DND-41 (cell line): ENCODE measurements at regions not wholly inside any gene's neighbourhood (a gene's known extent, or its start where the extent isn't known, plus 50 kb on each side); places are given as distances from the start of the nearest gene placed in this dataset.

Experiments used
- ATAC-seq: fragments of 200-7000 bp; cut with Tn5 transposase; 3 replicates; pipeline ENCODE4 v1.9.1; 2021; ENCODE audit warnings: low read depth; ENCODE audit not compliant: insufficient read depth
- DNase-seq: peaks from one replicate; pipeline ENCODE4 v3.0.0-alpha.2; 2020
- H2AFZ ChIP-seq: 2 replicates; pipeline ENCODE4 v1.6.0; 2012; ENCODE audit warnings: low read depth, low read length
- H3K27ac ChIP-seq: 2 replicates; pipeline ENCODE4 v1.5.1; 2012; ENCODE audit warnings: low read length, inconsistent platforms
- H3K27me3 ChIP-seq: fragments of 200-600 bp; sonication (generic); 2 replicates; pipeline ENCODE4 v1.6.0; 2012; ENCODE audit warnings: low read length, mild to moderate bottlenecking, inconsistent platforms; ENCODE audit not compliant: insufficient read depth, poor library complexity
- H3K36me3 ChIP-seq: 2 replicates; pipeline ENCODE4 v1.5.1; 2012; ENCODE audit warnings: low read length, inconsistent platforms; ENCODE audit not compliant: insufficient read depth
- H3K4me1 ChIP-seq: 2 replicates; pipeline ENCODE4 v1.5.1; 2012; ENCODE audit warnings: mild to moderate bottlenecking, low read length; ENCODE audit not compliant: insufficient read depth
- H3K4me2 ChIP-seq: 2 replicates; pipeline ENCODE4 v1.6.0; 2012; ENCODE audit warnings: mild to moderate bottlenecking, moderate library complexity, low read length, inconsistent platforms; ENCODE audit not compliant: insufficient read depth
- H3K4me3 ChIP-seq, 2 experiments: fragments of 200-600 bp in 1 of 2; shearing (Covaris generic) in 1 of 2; 2 replicates each; pipeline ENCODE4 v1.5.1; 2012 to 2016; ENCODE audit warnings: inconsistent platforms in 2 of 2, low read length in 2 of 2, mild to moderate bottlenecking in 2 of 2, low read depth in 1 of 2, moderate library complexity in 1 of 2
- H3K79me2 ChIP-seq: 2 replicates; pipeline ENCODE4 v1.6.0; 2012; ENCODE audit warnings: low read length, inconsistent platforms; ENCODE audit not compliant: insufficient read depth
- H3K9ac ChIP-seq: 2 replicates; pipeline ENCODE4 v1.6.0; 2012; ENCODE audit warnings: low read depth, mild to moderate bottlenecking, inconsistent platforms, low read length, moderate library complexity
- H3K9me3 ChIP-seq: 2 replicates; pipeline ENCODE4 v1.5.1; 2012; ENCODE audit warnings: low read length, moderate library complexity, mild to moderate bottlenecking, inconsistent platforms; ENCODE audit not compliant: insufficient read depth, severe bottlenecking
- H4K20me1 ChIP-seq: 2 replicates; pipeline ENCODE4 v1.6.0; 2012; ENCODE audit warnings: low read length; ENCODE audit not compliant: insufficient read depth
- EZH2 ChIP-seq: IDR thresholded peaks from 3 replicates; pipeline ENCODE4 v1.6.1; 2012; ENCODE audit warnings: borderline replicate concordance, low read depth, mild to moderate bottlenecking, moderate library complexity, low read length, inconsistent platforms; ENCODE audit not compliant: severe bottlenecking
- TF ChIP-seq, protein P1 (sequence below): IDR thresholded peaks from 2 replicates; pipeline ENCODE4 v1.5.1; 2012; ENCODE audit warnings: borderline replicate concordance, low read length, moderate library complexity, mild to moderate bottlenecking; ENCODE audit not compliant: poor library complexity, severe bottlenecking; ENCODE audit errors: extremely low read depth

DNA sequence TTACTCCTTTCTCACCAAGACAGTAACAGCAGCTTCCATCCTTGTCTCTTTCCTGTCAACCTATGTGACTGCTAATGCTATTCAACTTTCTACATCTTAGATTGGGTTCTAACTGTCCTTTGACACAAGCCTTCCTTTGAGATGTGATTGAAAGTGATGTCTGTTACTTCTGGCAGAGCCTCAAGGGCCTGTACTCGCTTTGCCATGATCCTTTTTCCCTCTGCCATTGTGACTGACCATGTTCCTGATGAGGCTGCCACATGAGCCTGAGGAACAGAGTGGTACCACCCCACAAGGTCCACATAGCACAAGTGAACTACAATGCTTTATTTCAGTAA, 138.8 kb upstream of the RAB4A start:
- H3K4me1 ChIP-seq, result peaks cover 24% of the 10 kb centered on the region

DNA sequence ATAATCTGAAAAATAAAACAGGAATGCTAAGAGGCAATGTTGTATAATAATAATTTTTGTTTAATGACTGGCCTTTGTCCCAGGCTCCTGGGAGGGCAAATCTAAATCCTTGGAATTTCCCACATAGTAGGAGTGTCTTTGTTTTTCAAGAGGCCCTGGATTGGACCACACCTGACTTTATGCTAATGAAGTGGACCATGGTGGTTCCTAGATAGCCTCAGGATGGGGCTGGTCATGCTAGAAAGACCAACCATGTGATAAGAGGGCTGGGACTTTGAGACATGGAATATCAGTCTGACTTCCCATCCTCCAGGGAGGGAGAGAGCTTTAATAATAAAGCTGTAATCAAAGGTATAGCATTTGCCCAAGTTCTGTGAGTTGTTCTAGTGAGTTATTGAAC, 138.2 kb upstream of the RAB4A start:
- Histone ChIP-seq H3K27ac (no peak overlapping the region), H3K4me3 (no peak overlapping the region), H3K27me3 (no peaks in the 10 kb centered on the region), H3K36me3 (no peaks in the 10 kb centered on the region), H4K20me1 (no peaks in the 10 kb centered on the region), H3K9me3 (peaks cover 11% of the 10 kb centered on the region), H3K9ac (no peak overlapping the region), H3K4me2 (no peak overlapping the region), H3K79me2 (no peaks in the 10 kb centered on the region), H3K4me1 (peaks cover 18% of the 10 kb centered on the region), H2AFZ (no peak overlapping the region)
- TF ChIP-seq, protein P1, sequence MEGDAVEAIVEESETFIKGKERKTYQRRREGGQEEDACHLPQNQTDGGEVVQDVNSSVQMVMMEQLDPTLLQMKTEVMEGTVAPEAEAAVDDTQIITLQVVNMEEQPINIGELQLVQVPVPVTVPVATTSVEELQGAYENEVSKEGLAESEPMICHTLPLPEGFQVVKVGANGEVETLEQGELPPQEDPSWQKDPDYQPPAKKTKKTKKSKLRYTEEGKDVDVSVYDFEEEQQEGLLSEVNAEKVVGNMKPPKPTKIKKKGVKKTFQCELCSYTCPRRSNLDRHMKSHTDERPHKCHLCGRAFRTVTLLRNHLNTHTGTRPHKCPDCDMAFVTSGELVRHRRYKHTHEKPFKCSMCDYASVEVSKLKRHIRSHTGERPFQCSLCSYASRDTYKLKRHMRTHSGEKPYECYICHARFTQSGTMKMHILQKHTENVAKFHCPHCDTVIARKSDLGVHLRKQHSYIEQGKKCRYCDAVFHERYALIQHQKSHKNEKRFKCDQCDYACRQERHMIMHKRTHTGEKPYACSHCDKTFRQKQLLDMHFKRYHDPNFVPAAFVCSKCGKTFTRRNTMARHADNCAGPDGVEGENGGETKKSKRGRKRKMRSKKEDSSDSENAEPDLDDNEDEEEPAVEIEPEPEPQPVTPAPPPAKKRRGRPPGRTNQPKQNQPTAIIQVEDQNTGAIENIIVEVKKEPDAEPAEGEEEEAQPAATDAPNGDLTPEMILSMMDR, result no peak
- TF ChIP-seq EZH2, result no peak
- DNase-seq, result no peak
- ATAC-seq, result no peak

More for the DNA sequence above, 138.8 kb upstream of the RAB4A start:
- no peak overlapping the region for H3K9ac ChIP-seq
- no peak overlapping the region for H3K27ac ChIP-seq
- TF ChIP-seq, protein P1, result no peak
- TF ChIP-seq EZH2, result no peak
- H3K79me2 ChIP-seq, result no peaks in the 10 kb centered on the region
- H3K9me3 ChIP-seq, result peaks cover 11% of the 10 kb centered on the region
- no peaks in the 10 kb centered on the region for H4K20me1 ChIP-seq
- H3K36me3 ChIP-seq, result no peaks in the 10 kb centered on the region
- no peak overlapping the region for H3K4me3 ChIP-seq
- H2AFZ ChIP-seq, result no peak overlapping the region
- ATAC-seq (no peak), DNase-seq (no peak)
- no peak overlapping the region for H3K4me2 ChIP-seq
- H3K27me3 ChIP-seq, result no peaks in the 10 kb centered on the region

DNA sequence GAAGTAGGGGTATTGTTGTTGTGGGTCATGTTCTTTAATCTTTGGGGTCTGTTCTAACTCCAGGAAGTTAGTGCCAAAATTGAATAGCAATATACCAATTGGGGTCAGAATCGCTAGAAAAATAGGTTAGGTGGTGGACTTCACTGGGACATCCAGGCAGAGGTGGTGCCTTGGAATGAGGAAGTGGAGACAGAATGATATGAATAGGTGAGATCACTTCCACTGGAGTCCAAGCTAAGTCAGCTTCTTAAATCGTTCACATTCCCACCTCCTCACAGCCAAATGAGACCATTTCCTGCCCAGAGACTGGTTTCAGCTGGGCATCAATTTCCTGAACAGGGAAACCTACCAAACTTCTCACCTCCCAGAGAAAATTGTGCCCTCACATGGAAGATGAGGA, 137.8 kb upstream of the RAB4A start:
- peaks cover 17% of the 10 kb centered on the region for H3K4me1 ChIP-seq
- DNase-seq (no peak), ATAC-seq (no peak)
- H3K36me3 ChIP-seq, result no peaks in the 10 kb centered on the region
- no peak for TF ChIP-seq EZH2
- TF ChIP-seq, protein P1, result no peak
- H3K9me3 ChIP-seq, result peaks cover 11% of the 10 kb centered on the region
- H3K9ac ChIP-seq, result no peak overlapping the region
- H2AFZ ChIP-seq, result no peak overlapping the region
- no peaks in the 10 kb centered on the region for H3K79me2 ChIP-seq
- H3K27me3 ChIP-seq, result peaks cover under 1% of the 10 kb centered on the region
- no peak overlapping the region for H3K27ac ChIP-seq
- no peak overlapping the region for H3K4me3 ChIP-seq
- no peaks in the 10 kb centered on the region for H4K20me1 ChIP-seq
- no peak overlapping the region for H3K4me2 ChIP-seq

DNA sequence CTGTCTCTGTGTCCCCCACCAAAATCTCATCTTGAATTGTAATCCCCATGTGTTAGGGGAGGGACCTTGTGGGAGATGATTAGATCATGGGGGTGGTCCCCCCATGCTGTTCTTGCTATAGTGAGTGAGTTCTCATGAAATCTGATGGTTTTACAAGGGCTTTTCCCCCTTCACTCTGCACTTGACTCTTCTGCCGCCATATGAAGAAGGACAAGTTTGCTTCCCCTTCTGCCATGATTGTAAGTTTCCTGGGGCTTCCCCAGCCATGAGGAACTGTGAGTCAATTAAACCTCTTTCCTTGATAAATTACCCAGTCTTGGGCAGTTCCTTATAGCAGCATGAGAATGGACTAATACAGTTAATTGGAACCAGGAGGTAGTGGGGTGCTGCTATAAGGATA, 137.1 kb upstream of the RAB4A start:
- H3K27ac ChIP-seq, result no peak overlapping the region

More for the DNA sequence above, 137.1 kb upstream of the RAB4A start:
- Histone ChIP-seq H3K4me2 (no peak overlapping the region), H4K20me1 (no peaks in the 10 kb centered on the region), H3K79me2 (no peaks in the 10 kb centered on the region), H3K9me3 (peaks cover 11% of the 10 kb centered on the region), H3K4me1 (peaks cover 17% of the 10 kb centered on the region), H3K4me3 (no peak overlapping the region), H3K36me3 (no peaks in the 10 kb centered on the region), H3K9ac (no peak overlapping the region), H2AFZ (no peak overlapping the region), H3K27me3 (peaks cover 7% of the 10 kb centered on the region)
- DNase-seq, result no peak
- no peak for TF ChIP-seq EZH2
- TF ChIP-seq, protein P1, result no peak
- ATAC-seq, result no peak
